ENCODE measurements at regions not wholly inside any gene's neighbourhood (a gene's known extent, or its start where the extent isn't known, plus 50 kb on each side); places are given as distances from the start of the nearest gene placed in this dataset.

DNA sequence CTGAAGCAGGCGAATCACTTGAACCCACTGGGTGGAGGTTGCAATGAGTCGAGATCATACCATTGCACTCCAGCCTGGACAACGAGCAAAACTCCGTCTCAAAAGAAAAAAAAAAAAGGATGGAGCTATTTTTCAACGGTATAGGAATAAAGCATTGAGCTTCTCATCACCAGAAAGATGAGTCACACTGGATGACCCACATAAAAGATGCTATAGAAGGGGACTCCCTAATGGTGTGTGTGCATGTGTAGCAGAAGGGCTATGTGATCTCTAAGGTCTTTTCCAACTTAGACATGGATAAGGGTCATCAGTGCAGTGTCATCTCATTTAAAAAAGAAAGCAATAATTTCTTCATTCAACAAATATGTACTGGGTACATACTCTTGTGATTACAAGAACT, 476.0 kb downstream of the MFSD1 start:
- ATAC-seq: no peak
- TF ChIP-seq, protein P1, sequence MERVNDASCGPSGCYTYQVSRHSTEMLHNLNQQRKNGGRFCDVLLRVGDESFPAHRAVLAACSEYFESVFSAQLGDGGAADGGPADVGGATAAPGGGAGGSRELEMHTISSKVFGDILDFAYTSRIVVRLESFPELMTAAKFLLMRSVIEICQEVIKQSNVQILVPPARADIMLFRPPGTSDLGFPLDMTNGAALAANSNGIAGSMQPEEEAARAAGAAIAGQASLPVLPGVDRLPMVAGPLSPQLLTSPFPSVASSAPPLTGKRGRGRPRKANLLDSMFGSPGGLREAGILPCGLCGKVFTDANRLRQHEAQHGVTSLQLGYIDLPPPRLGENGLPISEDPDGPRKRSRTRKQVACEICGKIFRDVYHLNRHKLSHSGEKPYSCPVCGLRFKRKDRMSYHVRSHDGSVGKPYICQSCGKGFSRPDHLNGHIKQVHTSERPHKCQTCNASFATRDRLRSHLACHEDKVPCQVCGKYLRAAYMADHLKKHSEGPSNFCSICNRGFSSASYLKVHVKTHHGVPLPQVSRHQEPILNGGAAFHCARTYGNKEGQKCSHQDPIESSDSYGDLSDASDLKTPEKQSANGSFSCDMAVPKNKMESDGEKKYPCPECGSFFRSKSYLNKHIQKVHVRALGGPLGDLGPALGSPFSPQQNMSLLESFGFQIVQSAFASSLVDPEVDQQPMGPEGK (CRISPR knock-in tag; IDR thresholded peaks at IDR 0.05; ENCODE audit: borderline replicate concordance): no peak
- no peak for TF ChIP-seq TOX (CRISPR knock-in tag; IDR thresholded peaks at IDR 0.05; ENCODE audit: borderline replicate concordance)
- TF ChIP-seq ZNF70 (CRISPR knock-in tag; IDR thresholded peaks at IDR 0.05): no peak
- no peak for TF ChIP-seq GLIS3 (CRISPR knock-in tag; IDR thresholded peaks at IDR 0.05)
- TF ChIP-seq ZFP3 (CRISPR knock-in tag; IDR thresholded peaks at IDR 0.05): no peak
- no peak for TF ChIP-seq ZNF565 (CRISPR knock-in tag; conservative IDR thresholded peaks at IDR 0.05; ENCODE audit: low read depth)
- no peak for TF ChIP-seq ZC3H10 (CRISPR knock-in tag; IDR thresholded peaks at IDR 0.05)
- no peak for TF ChIP-seq CSDC2 (CRISPR knock-in tag; IDR thresholded peaks at IDR 0.05)
- TF ChIP-seq PPARA (CRISPR knock-in tag; IDR thresholded peaks at IDR 0.05; ENCODE audit: borderline replicate concordance): no peak
- TF ChIP-seq ISL1 (CRISPR knock-in tag; IDR thresholded peaks at IDR 0.05): no peak
- TF ChIP-seq, protein P2, sequence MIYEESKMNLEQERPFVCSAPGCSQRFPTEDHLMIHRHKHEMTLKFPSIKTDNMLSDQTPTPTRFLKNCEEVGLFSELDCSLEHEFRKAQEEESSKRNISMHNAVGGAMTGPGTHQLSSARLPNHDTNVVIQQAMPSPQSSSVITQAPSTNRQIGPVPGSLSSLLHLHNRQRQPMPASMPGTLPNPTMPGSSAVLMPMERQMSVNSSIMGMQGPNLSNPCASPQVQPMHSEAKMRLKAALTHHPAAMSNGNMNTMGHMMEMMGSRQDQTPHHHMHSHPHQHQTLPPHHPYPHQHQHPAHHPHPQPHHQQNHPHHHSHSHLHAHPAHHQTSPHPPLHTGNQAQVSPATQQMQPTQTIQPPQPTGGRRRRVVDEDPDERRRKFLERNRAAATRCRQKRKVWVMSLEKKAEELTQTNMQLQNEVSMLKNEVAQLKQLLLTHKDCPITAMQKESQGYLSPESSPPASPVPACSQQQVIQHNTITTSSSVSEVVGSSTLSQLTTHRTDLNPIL (CRISPR knock-in tag; IDR thresholded peaks at IDR 0.05; ENCODE audit: low read depth): no peak
- TF ChIP-seq ARNTL (CRISPR knock-in tag; IDR thresholded peaks at IDR 0.05; ENCODE audit: borderline replicate concordance, low read depth): no peak
- TF ChIP-seq ZFP30 (CRISPR knock-in tag; IDR thresholded peaks at IDR 0.05): no peak
- no peak for TF ChIP-seq SNAI2 (CRISPR knock-in tag; IDR thresholded peaks at IDR 0.05)
- TF ChIP-seq ESRRG (CRISPR knock-in tag; IDR thresholded peaks at IDR 0.05): no peak
- no peak for TF ChIP-seq OSR1 (CRISPR knock-in tag; IDR thresholded peaks at IDR 0.05)
- no peak for TF ChIP-seq RARB (CRISPR knock-in tag; IDR thresholded peaks at IDR 0.05)
- no peak for TF ChIP-seq TCF4 (CRISPR knock-in tag; IDR thresholded peaks at IDR 0.05; ENCODE audit: borderline replicate concordance)
- TF ChIP-seq BACH2 (CRISPR knock-in tag; IDR thresholded peaks at IDR 0.05; ENCODE audit: borderline replicate concordance): no peak

GRCh38 chr3:159280386-159281191, 478.7 kb downstream of the MFSD1 start:
- TF ChIP-seq, protein P2 (CRISPR knock-in tag; IDR thresholded peaks at IDR 0.05; ENCODE audit: low read depth): peak; percentile 49; the same call in 1 of the 2 replicates
- peak; percentile 74; the same call in 1 of the 2 replicates for TF ChIP-seq TSHZ2 (CRISPR knock-in tag; IDR thresholded peaks at IDR 0.05)
- TF ChIP-seq TOX (CRISPR knock-in tag; IDR thresholded peaks at IDR 0.05; ENCODE audit: borderline replicate concordance): no peak
- no peak for TF ChIP-seq ZFP30 (CRISPR knock-in tag; IDR thresholded peaks at IDR 0.05)
- TF ChIP-seq RARB (CRISPR knock-in tag; IDR thresholded peaks at IDR 0.05): no peak
- no peak for TF ChIP-seq ZNF8 (CRISPR knock-in tag; IDR thresholded peaks at IDR 0.05)
- TF ChIP-seq ZNF70 (CRISPR knock-in tag; IDR thresholded peaks at IDR 0.05): no peak
- TF ChIP-seq, protein P3, sequence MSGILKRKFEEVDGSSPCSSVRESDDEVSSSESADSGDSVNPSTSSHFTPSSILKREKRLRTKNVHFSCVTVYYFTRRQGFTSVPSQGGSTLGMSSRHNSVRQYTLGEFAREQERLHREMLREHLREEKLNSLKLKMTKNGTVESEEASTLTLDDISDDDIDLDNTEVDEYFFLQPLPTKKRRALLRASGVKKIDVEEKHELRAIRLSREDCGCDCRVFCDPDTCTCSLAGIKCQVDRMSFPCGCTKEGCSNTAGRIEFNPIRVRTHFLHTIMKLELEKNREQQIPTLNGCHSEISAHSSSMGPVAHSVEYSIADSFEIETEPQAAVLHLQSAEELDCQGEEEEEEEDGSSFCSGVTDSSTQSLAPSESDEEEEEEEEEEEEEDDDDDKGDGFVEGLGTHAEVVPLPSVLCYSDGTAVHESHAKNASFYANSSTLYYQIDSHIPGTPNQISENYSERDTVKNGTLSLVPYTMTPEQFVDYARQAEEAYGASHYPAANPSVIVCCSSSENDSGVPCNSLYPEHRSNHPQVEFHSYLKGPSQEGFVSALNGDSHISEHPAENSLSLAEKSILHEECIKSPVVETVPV (CRISPR knock-in tag; IDR thresholded peaks at IDR 0.05): no peak
- TF ChIP-seq ISL1 (CRISPR knock-in tag; IDR thresholded peaks at IDR 0.05): peak; percentile 88
- TF ChIP-seq SNAI2 (CRISPR knock-in tag; IDR thresholded peaks at IDR 0.05): no peak
- TF ChIP-seq ARNTL (CRISPR knock-in tag; IDR thresholded peaks at IDR 0.05; ENCODE audit: borderline replicate concordance, low read depth): no peak
- TF ChIP-seq, protein P1 (CRISPR knock-in tag; IDR thresholded peaks at IDR 0.05; ENCODE audit: borderline replicate concordance): peak; percentile 23; the same call in 1 of the 2 replicates
- TF ChIP-seq OSR1 (CRISPR knock-in tag; IDR thresholded peaks at IDR 0.05): no peak

More at GRCh38 chr3:159280386-159281191, 478.7 kb downstream of the MFSD1 start:
- ATAC-seq: no peak

Measured in SK-N-SH treated with all-trans-retinoic acid at 6 μM for 48 hours (cell line).